Astrocyte of the cerebellum (primary cell): ENCODE measurements at regions not wholly inside any gene's neighbourhood (a gene's known extent, or its start where the extent isn't known, plus 50 kb on each side); places are given as distances from the start of the nearest gene placed in this dataset.
"Not testable (repeated sequence)": the region's sequence is repeated elsewhere in the genome, so short reads cannot be mapped to it uniquely, and the experiment has no call there.

Experiments
- DNase-seq: peaks from one replicate; pipeline ENCODE4 v3.0.0-alpha.2; 2011; ENCODE audit warnings: low read depth
- H3K4me3 ChIP-seq: 2 replicates; pipeline ENCODE4 v1.5.1; 2011; ENCODE audit warnings: mild to moderate bottlenecking, low read depth, low read length, moderate library complexity
- CTCF ChIP-seq: IDR thresholded peaks from 2 replicates; pipeline ENCODE4 v1.5.1; 2012; ENCODE audit warnings: low read length, low read depth, moderate library complexity, mild to moderate bottlenecking; ENCODE audit errors: missing control alignments
- in situ Hi-C: cut with HindIII; loops from 2 replicates; pipeline ENCODE4 v1.10.0; 2017; ENCODE audit warnings: low sequenced_read_pairs

- no peak for DNase-seq
- in situ Hi-C loops, result no loop called here
- no peak overlapping the region for H3K4me3 ChIP-seq
- no peak for TF ChIP-seq CTCF
Observed at GRCh38 chr6:48505621-48506020, 394.6 kb upstream of the PTCHD4 start.

- in situ Hi-C loops, H3K4me3 ChIP-seq, DNase-seq: not testable (repeated sequence)
Observed at GRCh38 chr6:48493432-48493831, 382.4 kb upstream of the PTCHD4 start.

GRCh38 chr6:48490658-48491057, 379.7 kb upstream of the PTCHD4 start:
- no peak for DNase-seq
- in situ Hi-C loops, result no loop called here
- H3K4me3 ChIP-seq, result no peak overlapping the region
- TF ChIP-seq CTCF, result no peak

- no peak for TF ChIP-seq CTCF
- in situ Hi-C loops, result no loop called here
- no peak overlapping the region for H3K4me3 ChIP-seq
- DNase-seq, result no peak
Observed at GRCh38 chr6:48486876-48487275, 375.9 kb upstream of the PTCHD4 start.

- in situ Hi-C loops, result no loop called here
- TF ChIP-seq CTCF, result no peak
- no peak overlapping the region for H3K4me3 ChIP-seq
- no peak for DNase-seq
Observed at GRCh38 chr6:48486373-48486772, 375.4 kb upstream of the PTCHD4 start.

GRCh38 chr6:48476257-48476656, 365.3 kb upstream of the PTCHD4 start:
- no peak overlapping the region for H3K4me3 ChIP-seq
- TF ChIP-seq CTCF, result peak; percentile 51
- peak; percentile 8 for DNase-seq
- in situ Hi-C loops, result no loop called here

- no peak overlapping the region for H3K4me3 ChIP-seq
- no peak for TF ChIP-seq CTCF
- in situ Hi-C loops, result no loop called here
- DNase-seq, result no peak
Observed at GRCh38 chr6:48475275-48475674, 364.3 kb upstream of the PTCHD4 start.
